ENCODE measurements at regions not wholly inside any gene's neighbourhood (a gene's known extent, or its start where the extent isn't known, plus 50 kb on each side); places are given as distances from the start of the nearest gene placed in this dataset.

- TF ChIP-seq, protein P1, sequence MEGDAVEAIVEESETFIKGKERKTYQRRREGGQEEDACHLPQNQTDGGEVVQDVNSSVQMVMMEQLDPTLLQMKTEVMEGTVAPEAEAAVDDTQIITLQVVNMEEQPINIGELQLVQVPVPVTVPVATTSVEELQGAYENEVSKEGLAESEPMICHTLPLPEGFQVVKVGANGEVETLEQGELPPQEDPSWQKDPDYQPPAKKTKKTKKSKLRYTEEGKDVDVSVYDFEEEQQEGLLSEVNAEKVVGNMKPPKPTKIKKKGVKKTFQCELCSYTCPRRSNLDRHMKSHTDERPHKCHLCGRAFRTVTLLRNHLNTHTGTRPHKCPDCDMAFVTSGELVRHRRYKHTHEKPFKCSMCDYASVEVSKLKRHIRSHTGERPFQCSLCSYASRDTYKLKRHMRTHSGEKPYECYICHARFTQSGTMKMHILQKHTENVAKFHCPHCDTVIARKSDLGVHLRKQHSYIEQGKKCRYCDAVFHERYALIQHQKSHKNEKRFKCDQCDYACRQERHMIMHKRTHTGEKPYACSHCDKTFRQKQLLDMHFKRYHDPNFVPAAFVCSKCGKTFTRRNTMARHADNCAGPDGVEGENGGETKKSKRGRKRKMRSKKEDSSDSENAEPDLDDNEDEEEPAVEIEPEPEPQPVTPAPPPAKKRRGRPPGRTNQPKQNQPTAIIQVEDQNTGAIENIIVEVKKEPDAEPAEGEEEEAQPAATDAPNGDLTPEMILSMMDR (IDR thresholded peaks at IDR 0.05; ENCODE audit: low read depth, low read length), result no peak
- TF ChIP-seq EZH2phosphoT487 (IDR thresholded peaks at IDR 0.05; ENCODE audit: low read depth), result no peak
Observed at GRCh38 chrX:126265116-126265515, 99.0 kb upstream of the DCAF12L2 start.
